ENCODE measurements at regions not wholly inside any gene's neighbourhood (a gene's known extent, or its start where the extent isn't known, plus 50 kb on each side); places are given as distances from the start of the nearest gene placed in this dataset.

- ATAC-seq (no peak), FAIRE-seq (no peak)
Observed at GRCh38 chr9:38144421-38144820, 75.4 kb upstream of the SHB start.

DNA sequence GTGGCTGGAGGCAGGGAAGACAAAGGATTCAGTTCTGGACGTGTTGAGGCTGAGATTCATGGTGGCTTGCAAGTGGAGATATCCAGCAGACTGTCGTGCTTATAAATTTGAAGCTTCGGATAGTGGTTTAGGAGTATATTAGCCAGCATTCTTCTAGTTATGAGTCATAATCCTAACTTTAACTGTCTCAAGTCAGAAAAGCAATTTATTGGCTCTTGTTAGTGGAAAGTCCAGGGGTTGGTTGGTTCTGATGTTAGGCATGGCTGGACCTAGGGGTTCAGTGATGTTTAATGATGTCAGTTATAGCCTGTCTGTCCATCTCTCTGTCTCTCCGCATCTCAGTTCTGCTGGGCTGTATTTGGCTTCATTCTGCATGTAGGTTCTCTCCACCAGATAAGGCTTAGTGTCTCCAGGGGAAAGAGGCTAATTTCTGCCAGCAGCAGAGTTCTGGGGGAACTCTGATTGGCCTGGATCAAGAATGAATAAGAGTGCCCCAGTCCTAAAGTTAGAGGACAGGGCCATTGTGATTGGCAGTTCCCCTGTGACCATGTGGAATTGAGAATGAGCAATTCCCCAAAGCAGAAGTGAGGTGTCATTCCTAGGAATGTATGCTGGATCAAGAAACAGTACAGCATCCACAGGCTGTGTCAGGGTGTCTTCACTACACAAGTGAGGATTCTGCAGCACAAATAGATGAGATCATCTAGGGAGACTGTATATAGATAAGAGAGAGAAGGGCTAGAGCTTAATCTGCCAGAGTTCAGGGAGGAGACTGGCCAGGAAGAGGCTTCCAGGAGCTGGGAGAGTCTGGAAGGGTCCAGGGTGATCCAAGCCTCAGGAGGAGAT is 72.9 kb upstream of the SHB start:
- TF ChIP-seq POLR2A (IDR thresholded peaks at IDR 0.05; ENCODE audit: low read length) = no peak
- TF ChIP-seq FOSL2 (IDR thresholded peaks at IDR 0.05) = 0 out of 2 replicates have a peak, but pooled peaks have one; percentile 19
- TF ChIP-seq FOSL2 (CRISPR knock-in tag; IDR thresholded peaks at IDR 0.05) = peak; percentile 56; the same call in 1 of the 2 replicates
- TF ChIP-seq, protein P1, sequence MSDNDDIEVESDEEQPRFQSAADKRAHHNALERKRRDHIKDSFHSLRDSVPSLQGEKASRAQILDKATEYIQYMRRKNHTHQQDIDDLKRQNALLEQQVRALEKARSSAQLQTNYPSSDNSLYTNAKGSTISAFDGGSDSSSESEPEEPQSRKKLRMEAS (IDR thresholded peaks at IDR 0.05) = 0 out of 2 replicates have a peak, but pooled peaks have one; percentile 23
- DNase-seq (ENCODE audit: low read depth in 1 of 2, low spot score in 1 of 2) (peak in 1 of 2 experiments; percentile 22), FAIRE-seq (no peak), ATAC-seq (peak; percentile 51 to 74; a peak in 5 of 6 replicates)
- peaks cover 18% of the 10 kb centered on the region for H3K4me1 ChIP-seq
- 22% methylated on average over 4 of the region's 4 CpGs for whole genome bisulfite sequencing (ENCODE audit: missing lambda C conversion rate)
- peak overlapping the region in 1 of 2 experiments; percentile 30; a peak in 3 of 6 replicates for H3K27ac ChIP-seq
- no peak overlapping the region for H3K4me3 ChIP-seq
- H3K4me2 ChIP-seq = peak overlapping the region; percentile 55
- ChIA-PET POLR2A (no interaction called here), CTCF (interaction anchor here (0.7 to 2.8 kb wide), 6 partner anchors 13 to 228 kb away, joined by 3 to 10 read pairs (median 3); no protein-coding TSS in a partner anchor)
- H3K9me3 ChIP-seq = no peaks in the 10 kb centered on the region

More at GRCh38 chr9:38144421-38144820, 75.4 kb upstream of the SHB start:
- Histone ChIP-seq H3K9me3 (no peaks in the 10 kb centered on the region), H3K27ac (no peak overlapping the region), H3K4me3 (no peak overlapping the region), H3K4me2 (no peak overlapping the region), H3K4me1 (peaks cover 18% of the 10 kb centered on the region)
- no peak for DNase-seq (ENCODE audit: low read depth in 1 of 2, low spot score in 1 of 2)
- ChIA-PET POLR2A (no interaction called here), CTCF (no interaction called here)
- TF ChIP-seq GATA3 (IDR thresholded peaks at IDR 0.05; ENCODE audit: borderline replicate concordance) (no peak), POLR2A (IDR thresholded peaks at IDR 0.05; ENCODE audit: low read length) (no peak), MAFK (IDR thresholded peaks at IDR 0.05; ENCODE audit: partially characterized antibody) (no peak), NR3C1 (IDR thresholded peaks at IDR 0.05) (no peak), ELK1 (IDR thresholded peaks at IDR 0.05; ENCODE audit: low read depth, low read length) (no peak)
- 66% methylated on average over 4 of the region's 4 CpGs for WGBS (ENCODE audit: missing lambda C conversion rate)

DNA sequence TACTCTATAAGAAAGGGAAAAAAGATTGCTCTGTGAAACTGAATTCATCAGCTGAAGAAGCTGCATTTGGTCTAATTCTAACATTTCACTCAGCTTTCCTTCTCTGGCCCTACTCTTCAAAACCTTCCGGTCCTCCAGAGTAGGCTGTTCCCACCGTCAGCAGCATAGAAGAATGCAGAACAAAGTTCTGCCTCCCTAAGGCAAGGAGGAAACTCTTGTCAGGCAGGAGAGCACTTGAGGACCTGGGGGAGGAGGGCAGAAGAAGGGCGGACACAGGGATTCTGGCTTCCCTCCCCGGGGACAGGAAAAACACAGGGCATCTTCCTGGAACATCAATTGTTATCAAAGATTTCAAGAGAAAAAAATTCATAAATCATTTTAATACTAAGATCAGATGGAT is 69.2 kb upstream of the SHB start:
- WGBS (ENCODE audit: missing lambda C conversion rate) = 68% methylated on average over 4 of the region's 4 CpGs
- ATAC-seq (no peak), FAIRE-seq (no peak), DNase-seq (ENCODE audit: low read depth in 1 of 2, low spot score in 1 of 2) (no peak)
- TF ChIP-seq, protein P1 (IDR thresholded peaks at IDR 0.05) = no peak
- TF ChIP-seq RCOR1 (IDR thresholded peaks at IDR 0.05; ENCODE audit: low read depth, low read length) (no peak), EHF (CRISPR knock-in tag; IDR thresholded peaks at IDR 0.05) (no peak), FOXS1 (CRISPR knock-in tag; IDR thresholded peaks at IDR 0.05) (no peak), FOSB (CRISPR knock-in tag; IDR thresholded peaks at IDR 0.05) (no peak), ESRRA (IDR thresholded peaks at IDR 0.05; ENCODE audit: borderline replicate concordance, low read length) (no peak), KDM5A (IDR thresholded peaks at IDR 0.05) (no peak)
- Histone ChIP-seq H3K9me3 (no peaks in the 10 kb centered on the region), H3K27ac (no peak overlapping the region), H3K4me2 (no peak overlapping the region), H3K4me3 (no peak overlapping the region), H3K4me1 (peaks cover 15% of the 10 kb centered on the region)
- CTCF ChIA-PET = interaction anchor here (0.8 to 3.0 kb wide), 6 partner anchors 8 to 24 kb away, joined by 3 to 11 read pairs (median 5); no protein-coding TSS in a partner anchor
- POLR2A ChIA-PET = interaction anchor here (1.1 kb wide), 1 partner anchor 228 kb away, joined by 3 read pairs; no protein-coding TSS in a partner anchor

- TF ChIP-seq ZSCAN20 (CRISPR knock-in tag; IDR thresholded peaks at IDR 0.05) (no peak), E2F6 (IDR thresholded peaks at IDR 0.05; ENCODE audit: borderline replicate concordance, low read depth) (no peak), HDAC2 (IDR thresholded peaks at IDR 0.05) (no peak), USF2 (IDR thresholded peaks at IDR 0.05) (no peak), ZFP36 (IDR thresholded peaks at IDR 0.05; ENCODE audit: borderline replicate concordance, partially characterized antibody) (no peak), CHD2 (IDR thresholded peaks at IDR 0.05; ENCODE audit: low read length, partially characterized antibody) (no peak), SREBF2 (IDR thresholded peaks at IDR 0.05) (no peak), RAD21 (conservative IDR thresholded peaks at IDR 0.05 in 1 of 2, IDR thresholded peaks at IDR 0.05 in 1 of 2) (no peak)
- TF ChIP-seq, protein P2, sequence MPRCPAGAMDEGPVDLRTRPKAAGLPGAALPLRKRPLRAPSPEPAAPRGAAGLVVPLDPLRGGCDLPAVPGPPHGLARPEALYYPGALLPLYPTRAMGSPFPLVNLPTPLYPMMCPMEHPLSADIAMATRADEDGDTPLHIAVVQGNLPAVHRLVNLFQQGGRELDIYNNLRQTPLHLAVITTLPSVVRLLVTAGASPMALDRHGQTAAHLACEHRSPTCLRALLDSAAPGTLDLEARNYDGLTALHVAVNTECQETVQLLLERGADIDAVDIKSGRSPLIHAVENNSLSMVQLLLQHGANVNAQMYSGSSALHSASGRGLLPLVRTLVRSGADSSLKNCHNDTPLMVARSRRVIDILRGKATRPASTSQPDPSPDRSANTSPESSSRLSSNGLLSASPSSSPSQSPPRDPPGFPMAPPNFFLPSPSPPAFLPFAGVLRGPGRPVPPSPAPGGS (IDR thresholded peaks at IDR 0.05) = no peak
- TF ChIP-seq, protein P3, sequence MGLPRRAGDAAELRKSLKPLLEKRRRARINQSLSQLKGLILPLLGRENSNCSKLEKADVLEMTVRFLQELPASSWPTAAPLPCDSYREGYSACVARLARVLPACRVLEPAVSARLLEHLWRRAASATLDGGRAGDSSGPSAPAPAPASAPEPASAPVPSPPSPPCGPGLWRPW (IDR thresholded peaks at IDR 0.05) = no peak
- H3K4me1 ChIP-seq = peaks cover 12% of the 10 kb centered on the region
- no peak for FAIRE-seq
- CTCF ChIA-PET = interaction anchor here (0.8 to 3.0 kb wide), 7 partner anchors 9 to 49 kb away, joined by 3 to 11 read pairs (median 5); no protein-coding TSS in a partner anchor
- 59% methylated on average over 5 of the region's 5 CpGs for WGBS (ENCODE audit: missing lambda C conversion rate)
- H3K27ac ChIP-seq = no peak overlapping the region
- no peak overlapping the region for H3K4me3 ChIP-seq
- DNase-seq (ENCODE audit: low read depth in 1 of 2, low spot score in 1 of 2) = no peak
- ATAC-seq = no peak
- H3K9me3 ChIP-seq = no peaks in the 10 kb centered on the region
- POLR2A ChIA-PET = interaction anchor here (1.1 kb wide), 1 partner anchor 229 kb away, joined by 3 read pairs; no protein-coding TSS in a partner anchor
- H3K4me2 ChIP-seq = no peak overlapping the region
Observed at GRCh38 chr9:38137342-38137741, 68.3 kb upstream of the SHB start.

Data from A549 (cell line).